Effector memory CD8-positive, alpha-beta T cell (primary cell): ENCODE measurements at regions not wholly inside any gene's neighbourhood (a gene's known extent, or its start where the extent isn't known, plus 50 kb on each side); places are given as distances from the start of the nearest gene placed in this dataset.

Experiments used
- ATAC-seq: fragments of 150-1000 bp; cut with Tn5 transposase; replicated peaks from 2 replicates; pipeline ENCODE4 v1.10.0; 2021; ENCODE audit warnings: mild to moderate bottlenecking, moderate library complexity
- DNase-seq, 3 experiments: peaks; one replicate each; pipeline ENCODE4 v3.0.0; 2021
- H3K27ac Mint-ChIP-seq, 2 donors: one replicate each; pipeline ENCODE4 v1.8.0; 2022; ENCODE audit warnings: mild to moderate bottlenecking in 2 of 2, mixed read lengths in 2 of 2, moderate library complexity in 2 of 2
- H3K27me3 Mint-ChIP-seq, 2 donors: one replicate each; pipeline ENCODE4 v1.8.0; 2022; ENCODE audit warnings: mixed read lengths in 2 of 2
- H3K36me3 Mint-ChIP-seq: one replicate; pipeline ENCODE4 v1.8.0; 2022; ENCODE audit warnings: mild to moderate bottlenecking, moderate library complexity, mixed read lengths; ENCODE audit not compliant: insufficient read depth
- H3K4me1 Mint-ChIP-seq, 2 donors: one replicate each; pipeline ENCODE4 v1.8.0; 2022; ENCODE audit warnings: low read depth in 2 of 2, mixed read lengths in 2 of 2
- H3K4me3 Mint-ChIP-seq, 2 donors: one replicate each; pipeline ENCODE4 v1.8.0; 2022; ENCODE audit warnings: mild to moderate bottlenecking in 2 of 2, mixed read lengths in 2 of 2, moderate library complexity in 2 of 2
- H3K9me3 Mint-ChIP-seq, 2 donors: one replicate each; pipeline ENCODE4 v1.8.0; 2022; ENCODE audit warnings: mixed read lengths in 2 of 2

DNA sequence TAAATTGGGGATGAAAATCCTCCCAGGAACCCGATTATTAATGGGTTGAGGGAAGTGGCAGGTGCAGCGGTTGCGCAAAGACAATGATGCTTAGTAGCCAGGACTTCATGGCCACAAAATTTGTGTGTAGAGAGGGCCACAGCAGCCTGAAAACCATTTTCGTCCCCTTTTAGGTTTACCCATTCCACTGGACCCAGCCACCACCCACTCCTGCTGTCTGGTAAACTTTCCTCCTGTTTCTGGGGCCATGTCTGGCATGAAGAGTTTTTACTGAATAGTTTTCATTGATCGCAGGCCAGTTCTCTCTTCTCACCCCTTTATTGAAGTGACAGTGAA, 69.5 kb upstream of the SYT13 start:
- peak overlapping the region; percentile 81 to 95 for H3K27ac Mint-ChIP-seq
- DNase-seq (no peak), ATAC-seq (no peak)
- peaks cover 10 to 16% of the 10 kb centered on the region in 2 donors for H3K27me3 Mint-ChIP-seq
- no peaks in the 10 kb centered on the region for H3K9me3 Mint-ChIP-seq
- no peaks in the 10 kb centered on the region for H3K36me3 Mint-ChIP-seq
- peak overlapping the region; percentile 70 to 77 for H3K4me3 Mint-ChIP-seq
- H3K4me1 Mint-ChIP-seq = peaks cover 6 to 16% of the 10 kb centered on the region in 2 donors

GRCh38 chr11:45354976-45355705, 69.0 kb upstream of the SYT13 start:
- peak; percentile 99 for ATAC-seq
- peaks cover 10 to 16% of the 10 kb centered on the region in 2 donors for H3K27me3 Mint-ChIP-seq
- H3K4me1 Mint-ChIP-seq = peaks cover 6 to 16% of the 10 kb centered on the region in 2 donors
- H3K4me3 Mint-ChIP-seq = peak overlapping the region; percentile 70 to 77
- peak overlapping the region; percentile 81 to 95 for H3K27ac Mint-ChIP-seq
- no peaks in the 10 kb centered on the region for H3K9me3 Mint-ChIP-seq
- DNase-seq = peak; percentile 85 to 91 (median 88)
- H3K36me3 Mint-ChIP-seq = no peaks in the 10 kb centered on the region

DNA sequence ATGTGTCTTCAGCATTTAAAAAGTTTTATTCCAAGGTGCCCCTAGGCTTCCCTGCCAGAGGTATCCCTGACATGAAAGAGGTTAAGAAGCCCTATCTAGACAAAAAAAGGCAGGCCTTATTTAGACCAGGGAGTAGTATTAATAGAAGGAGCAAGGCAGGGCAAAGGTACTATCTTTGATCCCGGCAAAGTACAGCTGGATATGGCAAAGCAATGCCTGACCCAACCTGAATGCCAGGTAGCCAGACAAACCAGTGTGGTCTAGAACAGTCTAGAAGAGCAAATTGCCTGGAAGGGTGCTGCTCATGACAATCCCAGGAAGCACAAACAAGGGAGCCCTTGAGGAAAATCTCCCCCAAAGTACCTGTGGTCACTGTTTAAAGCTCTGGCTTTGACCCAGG, 62.6 kb upstream of the SYT13 start:
- H3K27ac Mint-ChIP-seq = no peak overlapping the region
- H3K9me3 Mint-ChIP-seq = no peaks in the 10 kb centered on the region
- no peaks in the 10 kb centered on the region for H3K4me1 Mint-ChIP-seq
- H3K4me3 Mint-ChIP-seq = no peak overlapping the region
- peaks cover 26 to 28% of the 10 kb centered on the region in 2 donors for H3K27me3 Mint-ChIP-seq
- DNase-seq (no peak), ATAC-seq (no peak)
- H3K36me3 Mint-ChIP-seq = no peaks in the 10 kb centered on the region

DNA sequence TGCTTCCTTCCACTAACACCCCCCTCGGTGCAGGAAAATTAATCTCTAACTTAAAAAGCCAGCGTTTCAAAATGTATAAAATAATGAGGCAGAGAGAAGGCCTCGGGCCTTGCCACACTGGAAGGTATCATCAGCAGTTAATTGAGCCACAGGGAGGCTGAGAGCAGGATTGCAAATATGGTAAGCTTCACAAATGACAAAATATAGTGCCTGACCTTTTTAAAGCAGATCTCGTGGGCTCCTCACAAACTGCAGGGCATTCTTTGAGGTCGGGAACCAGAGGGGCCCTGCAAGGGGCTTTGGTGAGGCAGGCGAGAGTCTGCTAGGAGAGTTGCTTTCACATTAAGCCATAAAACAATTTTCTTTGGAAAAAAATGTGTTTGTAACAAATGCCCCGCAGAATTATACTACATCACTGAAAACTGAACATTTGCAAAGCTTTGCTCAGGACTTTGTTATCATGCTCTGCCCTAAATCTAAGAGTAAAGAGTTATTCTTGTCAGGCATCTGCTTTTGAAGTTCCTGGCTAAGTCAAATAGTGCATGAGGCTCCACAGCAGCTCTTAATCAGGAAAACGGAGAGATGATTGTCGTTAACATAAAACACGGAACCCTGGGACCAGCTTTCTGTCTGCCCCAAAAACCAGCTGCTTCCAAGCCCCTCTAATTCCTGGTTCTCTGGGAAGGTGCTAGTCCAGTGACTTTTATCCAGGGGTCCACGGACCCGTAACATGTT, 61.4 kb upstream of the SYT13 start:
- no peaks in the 10 kb centered on the region for H3K36me3 Mint-ChIP-seq
- H3K9me3 Mint-ChIP-seq = no peaks in the 10 kb centered on the region
- H3K4me1 Mint-ChIP-seq = no peaks in the 10 kb centered on the region
- ATAC-seq (no peak), DNase-seq (no peak)
- no peak overlapping the region for H3K4me3 Mint-ChIP-seq
- peaks cover 25 to 28% of the 10 kb centered on the region in 2 donors for H3K27me3 Mint-ChIP-seq
- no peak overlapping the region for H3K27ac Mint-ChIP-seq

DNA sequence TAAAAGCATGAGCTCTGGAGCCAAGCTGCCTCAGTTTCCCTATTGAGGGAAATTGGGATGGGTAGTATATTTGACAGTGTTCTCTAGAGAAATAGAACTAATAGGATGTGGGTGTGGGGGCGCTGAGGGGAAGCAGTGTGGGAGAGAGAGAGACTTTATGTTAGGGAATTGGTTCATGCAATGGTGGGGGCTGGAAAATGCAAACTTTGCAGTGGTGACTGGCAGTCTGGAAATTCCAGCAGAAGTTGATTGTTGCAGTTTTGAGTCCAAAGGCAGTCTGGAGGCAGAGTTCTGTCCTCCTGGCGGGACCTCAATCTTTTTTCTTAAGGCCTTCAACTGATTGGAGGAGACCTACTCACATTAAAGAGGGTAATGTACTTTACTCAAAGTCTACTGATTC, 59.4 kb upstream of the SYT13 start:
- no peak for ATAC-seq
- Mint-ChIP-seq H3K27ac (no peak overlapping the region), H3K36me3 (no peaks in the 10 kb centered on the region), H3K4me3 (no peak overlapping the region), H3K4me1 (no peaks in the 10 kb centered on the region), H3K9me3 (no peaks in the 10 kb centered on the region), H3K27me3 (peaks cover 21 to 35% of the 10 kb centered on the region in 2 donors)
- no peak for DNase-seq

- Mint-ChIP-seq H3K9me3 (no peaks in the 10 kb centered on the region), H3K36me3 (peaks cover 6% of the 10 kb centered on the region), H3K4me1 (peaks cover 8 to 9% of the 10 kb centered on the region in 2 donors), H3K4me3 (no peak overlapping the region), H3K27me3 (peaks cover 21 to 38% of the 10 kb centered on the region in 2 donors), H3K27ac (no peak overlapping the region)
- DNase-seq (no peak), ATAC-seq (no peak)
Measured at GRCh38 chr11:45344028-45344427, 57.9 kb upstream of the SYT13 start.

DNA sequence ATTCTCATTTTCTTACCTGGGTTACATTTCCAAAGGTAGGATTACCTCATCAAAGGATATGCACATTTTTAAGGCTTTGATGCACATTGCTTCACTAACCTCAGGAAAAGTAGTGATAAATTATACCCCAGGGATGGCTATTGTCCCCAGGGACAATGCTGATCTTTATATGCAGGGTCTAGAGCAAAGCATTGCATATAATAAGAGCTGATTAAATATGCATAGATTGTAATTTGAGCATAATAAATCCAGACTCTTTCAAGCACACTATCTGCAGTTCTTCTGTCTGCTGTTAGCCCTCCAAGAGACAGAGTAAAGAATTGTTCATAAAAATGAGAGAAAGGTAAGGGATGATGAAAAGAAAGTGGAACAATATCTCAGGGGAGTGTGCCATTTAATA, 57.3 kb upstream of the SYT13 start:
- H3K9me3 Mint-ChIP-seq = no peaks in the 10 kb centered on the region
- peaks cover 6% of the 10 kb centered on the region for H3K36me3 Mint-ChIP-seq
- peaks cover 21 to 40% of the 10 kb centered on the region in 2 donors for H3K27me3 Mint-ChIP-seq
- no peak for ATAC-seq
- peaks cover 8 to 9% of the 10 kb centered on the region in 2 donors for H3K4me1 Mint-ChIP-seq
- H3K4me3 Mint-ChIP-seq = no peak overlapping the region
- DNase-seq = no peak
- H3K27ac Mint-ChIP-seq = no peak overlapping the region

DNA sequence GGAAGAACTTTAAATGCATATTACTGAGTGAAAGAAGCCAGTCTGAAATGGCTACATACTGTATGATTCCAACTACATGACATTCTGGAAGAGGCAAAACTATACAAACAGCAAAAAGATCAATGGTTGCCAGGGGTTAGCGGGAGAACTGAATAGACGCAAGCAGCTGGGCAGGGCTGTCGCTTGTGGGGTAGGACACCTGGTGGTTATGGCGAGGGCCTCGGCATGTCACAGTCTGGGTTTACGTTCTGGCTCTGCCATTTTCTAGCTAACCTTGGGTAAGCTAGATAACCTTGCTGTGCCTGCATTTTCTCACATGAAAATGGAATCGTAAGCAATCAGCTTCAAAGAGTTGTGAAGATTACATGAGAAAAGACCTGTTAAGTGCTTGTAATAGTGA, 55.2 kb upstream of the SYT13 start:
- ATAC-seq = no peak
- peaks cover 8 to 9% of the 10 kb centered on the region in 2 donors for H3K4me1 Mint-ChIP-seq
- DNase-seq = no peak
- H3K9me3 Mint-ChIP-seq = no peaks in the 10 kb centered on the region
- no peak overlapping the region for H3K27ac Mint-ChIP-seq
- peaks cover 21 to 47% of the 10 kb centered on the region in 2 donors for H3K27me3 Mint-ChIP-seq
- H3K36me3 Mint-ChIP-seq = peaks cover 6% of the 10 kb centered on the region
- H3K4me3 Mint-ChIP-seq = no peak overlapping the region

- H3K4me1 Mint-ChIP-seq = peaks cover 8 to 9% of the 10 kb centered on the region in 2 donors
- peak overlapping the region; percentile 14 to 45 for H3K4me3 Mint-ChIP-seq
- H3K9me3 Mint-ChIP-seq = no peaks in the 10 kb centered on the region
- H3K27ac Mint-ChIP-seq = no peak overlapping the region
- peaks cover 6% of the 10 kb centered on the region for H3K36me3 Mint-ChIP-seq
- H3K27me3 Mint-ChIP-seq = peaks cover 14 to 38% of the 10 kb centered on the region in 2 donors
- ATAC-seq = peak; percentile 100
- DNase-seq = peak; percentile 90 to 94 (median 91)
Measured at GRCh38 chr11:45339729-45340519, 53.8 kb upstream of the SYT13 start.

DNA sequence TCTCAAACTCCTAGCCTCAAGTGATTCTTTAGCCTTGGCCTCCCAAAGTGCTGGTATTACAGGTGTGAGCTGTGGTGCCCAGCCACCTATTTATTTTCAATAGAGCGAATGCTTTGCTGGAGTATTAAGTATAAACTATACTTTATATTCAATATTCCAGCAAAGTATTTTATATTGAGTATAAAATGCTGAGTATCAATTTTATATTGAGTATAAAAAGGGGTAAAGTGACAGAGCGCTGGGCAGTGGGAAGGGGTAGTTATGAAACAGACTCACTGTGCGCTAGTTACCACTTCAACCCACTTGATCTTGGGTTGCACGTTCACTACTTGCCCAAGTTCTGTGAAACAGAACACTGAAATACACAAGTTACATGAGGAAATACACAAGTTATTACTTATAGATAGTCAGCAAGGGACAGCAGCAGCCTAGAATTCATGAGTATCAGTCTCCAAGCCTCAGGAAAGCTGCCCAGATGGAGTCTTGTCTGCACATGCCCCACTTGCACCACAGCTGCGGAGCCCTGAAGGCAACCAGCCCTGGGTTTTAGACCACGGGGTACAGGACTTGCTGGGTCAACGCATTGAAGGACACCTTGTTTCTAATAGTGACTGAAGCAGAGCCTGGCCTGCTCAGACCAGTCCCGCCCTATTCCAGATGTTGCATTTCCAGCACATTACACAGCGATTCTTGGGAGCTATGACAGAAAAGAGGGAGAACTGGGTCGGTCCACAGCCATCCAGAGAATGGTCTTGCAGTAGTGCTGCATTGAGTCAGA, 51.6 kb upstream of the SYT13 start:
- H3K27me3 Mint-ChIP-seq = peaks cover 0 to 30% of the 10 kb centered on the region in 2 donors
- H3K27ac Mint-ChIP-seq = no peak overlapping the region
- H3K9me3 Mint-ChIP-seq = no peaks in the 10 kb centered on the region
- no peak overlapping the region for H3K4me3 Mint-ChIP-seq
- H3K36me3 Mint-ChIP-seq = peaks cover 9% of the 10 kb centered on the region
- no peak for ATAC-seq
- DNase-seq = no peak
- peaks cover 8 to 9% of the 10 kb centered on the region in 2 donors for H3K4me1 Mint-ChIP-seq

- H3K4me1 Mint-ChIP-seq = peaks cover 8 to 9% of the 10 kb centered on the region in 2 donors
- DNase-seq = no peak
- ATAC-seq = no peak
- peaks cover 7 to 38% of the 10 kb centered on the region in 2 donors for H3K27me3 Mint-ChIP-seq
- H3K9me3 Mint-ChIP-seq = no peaks in the 10 kb centered on the region
- H3K4me3 Mint-ChIP-seq = no peak overlapping the region
- H3K36me3 Mint-ChIP-seq = peaks cover 12% of the 10 kb centered on the region
- no peak overlapping the region for H3K27ac Mint-ChIP-seq
Measured at GRCh38 chr11:45336136-45336535, 50.0 kb upstream of the SYT13 start.
